ENCODE measurements at regions not wholly inside any gene's neighbourhood (a gene's known extent, or its start where the extent isn't known, plus 50 kb on each side); places are given as distances from the start of the nearest gene placed in this dataset.

- H3K36me3 ChIP-seq (ENCODE audit: insufficient read depth, low read length), result no peaks in the 10 kb centered on the region
- TF ChIP-seq CTCF (IDR thresholded peaks at IDR 0.05; ENCODE audit: low read length) (no peak), EZH2 (IDR thresholded peaks at IDR 0.05; ENCODE audit: borderline replicate concordance, low read length) (no peak)
- no peaks in the 10 kb centered on the region for H3K9me2 ChIP-seq (ENCODE audit: low read depth, low read length)
- H3K4me3 ChIP-seq (ENCODE audit: low read depth, low read length, poor library complexity, severe bottlenecking), result no peak overlapping the region
- no peak overlapping the region for H3K27ac ChIP-seq (ENCODE audit: low read depth, low read length, poor library complexity, severe bottlenecking)
- H3K4me2 ChIP-seq (ENCODE audit: low read length), result no peak overlapping the region
- no peaks in the 10 kb centered on the region for H3F3A ChIP-seq (ENCODE audit: insufficient read depth, low read length)
- H3K27me3 ChIP-seq (ENCODE audit: insufficient read depth, low read length), result no peaks in the 10 kb centered on the region
- no peak overlapping the region for H2AFZ ChIP-seq (ENCODE audit: low read length)
- no peak overlapping the region for H3K9ac ChIP-seq (ENCODE audit: low read length)
- H3K9me3 ChIP-seq (ENCODE audit: low read length), result no peaks in the 10 kb centered on the region
- no peaks in the 10 kb centered on the region for H3K79me2 ChIP-seq (ENCODE audit: insufficient read depth, low read length)
- no peaks in the 10 kb centered on the region for H4K20me1 ChIP-seq (ENCODE audit: insufficient read depth, low read length)
- H3K4me1 ChIP-seq (ENCODE audit: insufficient read depth, low read length, severe bottlenecking), result no peaks in the 10 kb centered on the region
Measured at GRCh38 chr7:114864278-114864677, 57.6 kb upstream of the MDFIC start.

GRCh38 chr7:114865564-114865963, 56.3 kb upstream of the MDFIC start:
- H3K9me3 ChIP-seq (ENCODE audit: low read length), result no peaks in the 10 kb centered on the region
- H3K4me2 ChIP-seq (ENCODE audit: low read length), result no peak overlapping the region
- no peaks in the 10 kb centered on the region for H4K20me1 ChIP-seq (ENCODE audit: insufficient read depth, low read length)
- H3K36me3 ChIP-seq (ENCODE audit: insufficient read depth, low read length), result no peaks in the 10 kb centered on the region
- no peak overlapping the region for H2AFZ ChIP-seq (ENCODE audit: low read length)
- TF ChIP-seq CTCF (IDR thresholded peaks at IDR 0.05; ENCODE audit: low read length), result peak; percentile 81
- no peak for TF ChIP-seq EZH2 (IDR thresholded peaks at IDR 0.05; ENCODE audit: borderline replicate concordance, low read length)
- no peak overlapping the region for H3K27ac ChIP-seq (ENCODE audit: low read depth, low read length, poor library complexity, severe bottlenecking)
- H3K27me3 ChIP-seq (ENCODE audit: insufficient read depth, low read length), result no peaks in the 10 kb centered on the region
- no peaks in the 10 kb centered on the region for H3K9me2 ChIP-seq (ENCODE audit: low read depth, low read length)
- no peaks in the 10 kb centered on the region for H3K4me1 ChIP-seq (ENCODE audit: insufficient read depth, low read length, severe bottlenecking)
- H3K4me3 ChIP-seq (ENCODE audit: low read depth, low read length, poor library complexity, severe bottlenecking), result no peak overlapping the region
- no peaks in the 10 kb centered on the region for H3K79me2 ChIP-seq (ENCODE audit: insufficient read depth, low read length)
- H3K9ac ChIP-seq (ENCODE audit: low read length), result no peak overlapping the region
- no peaks in the 10 kb centered on the region for H3F3A ChIP-seq (ENCODE audit: insufficient read depth, low read length)
